Stomach (tissue), 8 donors: ENCODE measurements at regions not wholly inside any gene's neighbourhood (a gene's known extent, or its start where the extent isn't known, plus 50 kb on each side); places are given as distances from the start of the nearest gene placed in this dataset.

Source experiments
- DNase-seq, 2 donors: peaks; one replicate each; pipeline versions ENCODE4 v3.0.0 to v3.0.0-alpha.2; 2013 to 2019
- H3K27ac ChIP-seq, 5 donors: fragments of 200-600 bp in 4 of 5; sonication (generic) in 4 of 5; one replicate each; pipeline ENCODE4 v1.5.1; 2013 to 2019; ENCODE audit warnings: mild to moderate bottlenecking in 1 of 5, moderate library complexity in 1 of 5
- H3K27me3 ChIP-seq, 3 donors: fragments of 200-600 bp; sonication (generic); one replicate each; pipeline ENCODE4 v1.5.1; 2017 to 2019; ENCODE audit warnings: mixed run types in 1 of 3
- H3K36me3 ChIP-seq, 4 donors: fragments of 200-600 bp; sonication (generic); 1 replicate in 3 of 4; 2 replicates in 1 of 4; pipeline ENCODE4 v1.5.1; 2016 to 2019
- H3K4me1 ChIP-seq, 4 donors: fragments of 200-600 bp; sonication (generic); one replicate each; pipeline ENCODE4 v1.5.1; 2016 to 2019
- H3K4me3 ChIP-seq, 4 donors: fragments of 200-600 bp; sonication (generic) in 3 of 4; one replicate each; pipeline ENCODE4 v1.5.1; 2016 to 2019; ENCODE audit warnings: mild to moderate bottlenecking in 1 of 4
- H3K9me3 ChIP-seq, 4 donors: fragments of 200-600 bp; sonication (generic); one replicate each; pipeline ENCODE4 v1.5.1; 2016 to 2019
- EP300 ChIP-seq: sonication (generic); formaldehyde crosslinking; IDR thresholded peaks from one replicate; pipeline ENCODE4 v1.6.1; 2017; ENCODE audit warnings: antibody characterized with exemption
- POLR2A ChIP-seq, 4 donors: fragments of 450-650 bp; IDR thresholded peaks; one replicate each; pipeline ENCODE4 v1.6.1; 2016; ENCODE audit warnings: antibody characterized with exemption in 4 of 4, control low read depth in 2 of 4, mild to moderate bottlenecking in 1 of 4, moderate library complexity in 1 of 4
- POLR2AphosphoS5 ChIP-seq, 3 donors: sonication (generic); formaldehyde crosslinking; IDR thresholded peaks; one replicate each; pipeline ENCODE4 v1.6.1; 2016; ENCODE audit warnings: antibody characterized with exemption in 3 of 3
- WGBS, 5 donors: extraction: QIAGEN DNeasy Blood & Tissue Kit in 3 of 5; methylation state at CpG; one replicate each; pipeline versions ENCODE4 v1.1.5 to v1.1.7; 2013 to 2018; 5-methylcytosine and 5-hydroxymethylcytosine counted together
- intact Hi-C: fragments of 100-400 bp; cut with DNase I; formaldehyde crosslinking; loops from one replicate; pipeline ENCODE4 v1.15.1; 2023; ENCODE audit warnings: low total_unique reads
- TF ChIP-seq, protein P1 (sequence below), 7 experiments: fragments of 450-650 bp in 4 of 7; fragments of 200-600 bp in 3 of 7; sonication (generic) in 3 of 7; IDR thresholded peaks; one replicate each; pipeline ENCODE4 v1.5.1; 2016 to 2019; ENCODE audit warnings: antibody characterized with exemption in 7 of 7, control low read depth in 2 of 7, mild to moderate bottlenecking in 1 of 7
- donor health status: healthy with polysubstance abuse.
- donor health status: Bipolar disorder and iron deficiency.
- donor health status: healthy.

DNA sequence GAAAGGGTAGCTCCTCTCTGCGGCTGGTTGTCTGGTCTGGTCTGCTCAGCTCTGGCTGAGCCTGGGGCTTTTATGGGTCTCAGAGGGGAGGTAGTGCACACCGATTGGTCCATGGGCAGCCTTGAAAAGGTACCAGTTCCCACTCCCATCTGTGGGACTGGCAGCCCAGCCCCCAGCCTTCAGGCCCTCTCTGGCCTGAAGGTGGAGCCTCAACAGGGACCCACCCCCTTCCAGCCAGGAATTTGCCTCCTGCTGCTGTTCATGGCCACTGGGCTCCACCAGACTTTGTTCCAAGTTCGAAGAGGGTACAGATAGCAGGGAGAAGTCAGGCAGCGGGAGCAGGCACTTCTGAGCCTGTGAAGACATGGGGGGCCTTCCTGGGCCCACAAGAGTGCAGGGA lies 165.3 kb upstream of the SLC27A6 start:
- Histone ChIP-seq H3K27ac (no peak overlapping the region), H3K4me1 (no peaks in the 10 kb centered on the region), H3K27me3 (no peaks in the 10 kb centered on the region), H3K9me3 (no peaks in the 10 kb centered on the region), H3K36me3 (no peaks in the 10 kb centered on the region), H3K4me3 (no peak overlapping the region)
- 89 to 96% (median 92%) methylated on average over 3 to 4 of the region's 4 CpGs for WGBS, 5 donors
- no peak for DNase-seq
- intact Hi-C loops: no loop called here
- TF ChIP-seq, protein P1, sequence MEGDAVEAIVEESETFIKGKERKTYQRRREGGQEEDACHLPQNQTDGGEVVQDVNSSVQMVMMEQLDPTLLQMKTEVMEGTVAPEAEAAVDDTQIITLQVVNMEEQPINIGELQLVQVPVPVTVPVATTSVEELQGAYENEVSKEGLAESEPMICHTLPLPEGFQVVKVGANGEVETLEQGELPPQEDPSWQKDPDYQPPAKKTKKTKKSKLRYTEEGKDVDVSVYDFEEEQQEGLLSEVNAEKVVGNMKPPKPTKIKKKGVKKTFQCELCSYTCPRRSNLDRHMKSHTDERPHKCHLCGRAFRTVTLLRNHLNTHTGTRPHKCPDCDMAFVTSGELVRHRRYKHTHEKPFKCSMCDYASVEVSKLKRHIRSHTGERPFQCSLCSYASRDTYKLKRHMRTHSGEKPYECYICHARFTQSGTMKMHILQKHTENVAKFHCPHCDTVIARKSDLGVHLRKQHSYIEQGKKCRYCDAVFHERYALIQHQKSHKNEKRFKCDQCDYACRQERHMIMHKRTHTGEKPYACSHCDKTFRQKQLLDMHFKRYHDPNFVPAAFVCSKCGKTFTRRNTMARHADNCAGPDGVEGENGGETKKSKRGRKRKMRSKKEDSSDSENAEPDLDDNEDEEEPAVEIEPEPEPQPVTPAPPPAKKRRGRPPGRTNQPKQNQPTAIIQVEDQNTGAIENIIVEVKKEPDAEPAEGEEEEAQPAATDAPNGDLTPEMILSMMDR (IDR thresholded peaks at IDR 0.05): no peak
- no peak for TF ChIP-seq POLR2A (IDR thresholded peaks at IDR 0.05)
- no peak for TF ChIP-seq EP300

DNA sequence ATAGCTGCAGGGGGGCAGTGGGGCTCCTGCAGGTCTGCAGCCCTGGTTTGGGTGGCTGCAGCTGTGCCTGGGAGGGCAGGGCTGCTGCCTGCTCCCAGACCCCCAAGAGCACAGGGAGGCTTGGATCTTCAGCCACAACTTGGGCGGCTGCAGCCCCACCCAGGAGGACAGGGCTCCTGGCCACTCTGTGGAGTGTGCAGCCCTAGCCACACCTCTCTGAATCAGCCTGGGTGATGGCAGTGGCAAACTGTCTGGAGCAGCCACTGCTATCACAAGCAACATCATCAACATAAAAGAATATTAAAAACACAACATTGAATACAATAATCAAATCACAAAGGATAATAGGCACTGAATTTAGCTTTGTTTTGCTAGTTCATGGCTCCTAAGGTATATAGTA lies 164.9 kb upstream of the SLC27A6 start:
- WGBS, 5 donors: 51 to 100% (median 68%) methylated on average over 1 of the region's 1 CpG; no CpG with 5 or more reads in 1 of the 5 donors
- H3K27ac ChIP-seq: no peak overlapping the region
- H3K36me3 ChIP-seq: no peaks in the 10 kb centered on the region
- intact Hi-C loops: no loop called here
- no peak overlapping the region for H3K4me3 ChIP-seq
- no peak for DNase-seq
- H3K9me3 ChIP-seq: no peaks in the 10 kb centered on the region
- H3K4me1 ChIP-seq: no peaks in the 10 kb centered on the region
- no peaks in the 10 kb centered on the region for H3K27me3 ChIP-seq
- TF ChIP-seq POLR2AphosphoS5 (IDR thresholded peaks at IDR 0.05) (no peak), EP300 (no peak), POLR2A (IDR thresholded peaks at IDR 0.05) (no peak)
- TF ChIP-seq, protein P1 (IDR thresholded peaks at IDR 0.05): no peak

DNA sequence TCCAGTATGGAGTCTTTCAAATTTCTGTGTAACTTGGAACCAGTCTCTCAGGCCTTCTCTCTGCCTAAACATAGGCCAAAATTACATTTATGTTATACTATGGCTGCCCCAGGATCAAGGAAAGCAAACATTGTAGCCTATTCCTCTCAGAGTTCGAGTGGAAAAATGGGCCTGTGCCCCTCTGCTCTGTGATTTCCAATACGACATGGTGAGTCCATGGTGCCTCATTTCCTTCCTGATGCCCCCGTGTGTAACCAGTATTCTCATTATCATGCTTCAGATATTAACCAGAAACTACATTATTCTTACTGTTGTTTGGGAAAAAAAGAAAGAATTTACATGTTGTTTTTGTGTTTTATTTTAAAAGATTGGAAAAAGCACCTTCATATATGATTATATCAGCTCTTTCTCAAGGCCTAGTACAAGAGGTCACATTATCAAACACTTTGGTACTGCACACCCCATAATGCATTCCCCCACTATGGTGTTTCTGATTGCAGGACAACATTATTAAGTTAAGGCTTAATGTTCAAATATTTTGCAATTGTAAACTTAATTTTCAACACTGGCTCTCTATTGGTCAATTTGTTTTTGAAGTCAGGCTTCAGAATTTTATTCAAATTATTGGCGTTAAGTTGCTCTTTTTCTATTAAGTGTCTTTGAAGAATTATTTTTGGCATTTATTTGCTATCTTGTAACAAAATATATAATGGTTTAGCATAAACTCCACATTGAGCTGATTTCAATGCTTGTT lies 151.8 kb upstream of the SLC27A6 start:
- intact Hi-C loops: no loop called here
- TF ChIP-seq, protein P1 (IDR thresholded peaks at IDR 0.05): no peak
- TF ChIP-seq POLR2AphosphoS5 (IDR thresholded peaks at IDR 0.05) (no peak), POLR2A (IDR thresholded peaks at IDR 0.05) (no peak), EP300 (no peak)
- H3K4me3 ChIP-seq: no peak overlapping the region
- 76 to 91% (median 78%) methylated on average over 4 of the region's 4 CpGs for whole genome bisulfite sequencing, 5 donors
- DNase-seq: no peak
- peaks cover 0 to 8% (median 3%) of the 10 kb centered on the region in 4 donors for H3K9me3 ChIP-seq
- H3K27me3 ChIP-seq: no peaks in the 10 kb centered on the region
- no peak overlapping the region for H3K27ac ChIP-seq
- H3K4me1 ChIP-seq: no peaks in the 10 kb centered on the region
- no peaks in the 10 kb centered on the region for H3K36me3 ChIP-seq

- no peak for DNase-seq
- WGBS, 5 donors: 57 to 66% (median 63%) methylated on average over 5 of the region's 5 CpGs
- no peak overlapping the region for H3K27ac ChIP-seq
- H3K36me3 ChIP-seq: no peaks in the 10 kb centered on the region
- no peaks in the 10 kb centered on the region for H3K9me3 ChIP-seq
- H3K27me3 ChIP-seq: no peaks in the 10 kb centered on the region
- no peaks in the 10 kb centered on the region for H3K4me1 ChIP-seq
- intact Hi-C loops: no loop called here
- TF ChIP-seq POLR2AphosphoS5 (IDR thresholded peaks at IDR 0.05) (no peak), EP300 (no peak), POLR2A (IDR thresholded peaks at IDR 0.05) (no peak)
- TF ChIP-seq, protein P1 (IDR thresholded peaks at IDR 0.05): no peak
- H3K4me3 ChIP-seq: no peak overlapping the region
These were observed 150.1 kb upstream of the SLC27A6 start for GRCh38 chr5:128815201-128815600.
